Loucy (cell line): ENCODE measurements at regions not wholly inside any gene's neighbourhood (a gene's known extent, or its start where the extent isn't known, plus 50 kb on each side); places are given as distances from the start of the nearest gene placed in this dataset.

ENCODE experiments used
- CTCF ChIP-seq: fragments of 200-600 bp; sonication (generic); conservative IDR thresholded peaks from 2 replicates; pipeline ENCODE4 v1.5.1; 2014; ENCODE audit warnings: mild to moderate bottlenecking, antibody characterized with exemption, low read length
- EZH2phosphoT487 ChIP-seq: fragments of 200-600 bp; IDR thresholded peaks from 2 replicates; pipeline ENCODE4 v1.6.1; 2018; ENCODE audit warnings: antibody characterized with exemption, mild to moderate bottlenecking, moderate library complexity, borderline replicate concordance

DNA sequence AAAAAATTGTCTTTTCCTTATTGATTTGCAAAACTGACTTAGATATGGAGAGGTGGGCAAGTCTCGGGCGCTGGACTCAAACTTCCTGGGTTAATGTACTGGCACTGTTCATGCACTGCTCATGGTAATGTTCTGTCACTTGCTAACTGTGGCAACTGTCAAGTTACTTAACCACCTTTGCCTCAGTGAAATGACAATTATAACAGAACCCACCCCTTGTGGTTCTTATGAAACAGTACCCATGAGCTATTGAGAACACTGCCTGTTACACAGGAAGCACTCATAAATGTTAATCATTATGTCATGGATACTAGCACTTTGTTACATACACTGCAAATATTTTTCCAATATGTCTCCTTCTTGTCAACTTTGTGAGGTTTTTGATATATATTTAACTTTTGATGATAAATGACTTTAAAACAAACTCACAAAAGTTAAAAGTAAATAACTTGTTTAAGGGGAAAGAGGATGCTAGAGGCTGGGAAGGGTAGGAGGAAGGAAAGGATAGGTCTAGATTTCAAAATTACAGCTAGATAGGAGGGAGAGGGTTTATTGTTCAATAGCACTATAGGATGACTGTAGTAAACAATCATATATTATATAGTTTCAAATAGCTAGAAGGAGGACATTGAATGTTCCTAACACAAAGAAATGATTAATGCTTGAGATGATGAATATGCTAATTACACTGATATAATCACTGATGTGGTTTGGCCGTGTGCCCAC, 342.5 kb downstream of the ADGRL2 start:
- TF ChIP-seq CTCF (no peak), EZH2phosphoT487 (no peak)
